ENCODE measurements at regions not wholly inside any gene's neighbourhood (a gene's known extent, or its start where the extent isn't known, plus 50 kb on each side); places are given as distances from the start of the nearest gene placed in this dataset.

- TF ChIP-seq IRF3 (IDR thresholded peaks at IDR 0.05) (no peak), ELK1 (IDR thresholded peaks at IDR 0.05; ENCODE audit: low read depth, low read length) (no peak)
Observed at GRCh38 chr3:104745313-104745712, 621.4 kb upstream of the ALCAM start.
